NCI-H187 treated with DMSO at 0.1 percent for 48 hours (cell line): ENCODE measurements at regions not wholly inside any gene's neighbourhood (a gene's known extent, or its start where the extent isn't known, plus 50 kb on each side); places are given as distances from the start of the nearest gene placed in this dataset.
"Not testable (repeated sequence)": the region's sequence is repeated elsewhere in the genome, so short reads cannot be mapped to it uniquely, and the experiment has no call there.

Experiments used
- DNase-seq: peaks from one replicate; lab custom pipeline; 2025; lab: John Stamatoyannopoulos, UW

DNA sequence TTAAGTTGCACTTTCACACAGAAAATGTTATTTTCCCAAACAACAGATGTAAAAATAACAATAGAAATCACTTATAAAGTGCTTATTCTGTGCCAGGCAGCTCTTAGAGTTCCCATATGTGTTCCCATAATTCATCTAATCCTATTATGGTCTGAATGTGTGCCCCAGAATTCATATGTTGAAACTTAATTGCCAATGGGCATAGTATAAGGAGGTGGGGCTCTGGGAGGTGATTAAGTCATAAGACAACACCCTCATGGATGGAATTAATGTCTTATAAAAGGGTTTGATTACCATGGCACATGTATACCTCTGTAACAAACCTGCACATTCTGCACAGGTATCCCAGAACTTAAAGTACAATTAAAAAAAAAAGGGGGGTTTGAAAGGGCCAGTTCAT, 92.7 kb downstream of the FZD1 start:
- DNase-seq = no peak

DNA sequence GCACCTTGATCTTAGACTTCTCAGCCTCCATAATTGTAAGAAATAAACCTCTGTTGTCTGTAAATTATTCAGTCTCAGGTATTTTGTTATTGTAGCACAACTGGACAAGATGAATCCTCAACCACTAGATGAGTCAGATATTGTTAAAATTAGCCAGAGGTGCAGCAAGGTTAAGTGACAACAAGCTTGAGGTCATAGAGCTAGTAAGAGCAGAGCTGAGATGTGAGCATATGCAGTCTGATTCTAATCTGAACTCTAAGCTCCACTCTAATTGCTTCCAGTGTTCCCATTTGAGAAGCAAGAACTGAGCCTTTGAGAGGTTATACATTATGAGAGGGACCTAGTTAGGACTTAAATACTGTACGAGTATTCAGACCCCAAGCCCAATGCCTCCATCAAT, 93.1 kb downstream of the FZD1 start:
- no peak for DNase-seq

DNA sequence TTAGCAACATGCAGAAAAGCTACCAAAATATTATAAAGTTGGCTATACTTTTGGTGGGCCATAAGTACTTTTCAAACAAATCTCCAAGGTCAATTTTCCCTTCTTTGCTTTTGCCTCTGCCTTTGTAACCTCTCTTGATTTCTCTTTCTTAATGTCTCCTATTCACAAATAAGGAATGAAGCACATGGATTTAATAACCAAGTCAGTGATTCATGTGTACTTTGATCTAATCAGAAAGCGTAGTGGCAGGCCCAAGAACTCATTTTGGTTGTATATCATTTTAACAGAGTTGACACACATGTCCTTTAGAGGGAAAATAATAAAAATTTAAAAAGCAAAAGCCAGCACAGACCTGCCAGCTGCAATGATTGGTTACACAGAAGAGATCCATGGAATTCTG, 93.7 kb downstream of the FZD1 start:
- DNase-seq = no peak

DNA sequence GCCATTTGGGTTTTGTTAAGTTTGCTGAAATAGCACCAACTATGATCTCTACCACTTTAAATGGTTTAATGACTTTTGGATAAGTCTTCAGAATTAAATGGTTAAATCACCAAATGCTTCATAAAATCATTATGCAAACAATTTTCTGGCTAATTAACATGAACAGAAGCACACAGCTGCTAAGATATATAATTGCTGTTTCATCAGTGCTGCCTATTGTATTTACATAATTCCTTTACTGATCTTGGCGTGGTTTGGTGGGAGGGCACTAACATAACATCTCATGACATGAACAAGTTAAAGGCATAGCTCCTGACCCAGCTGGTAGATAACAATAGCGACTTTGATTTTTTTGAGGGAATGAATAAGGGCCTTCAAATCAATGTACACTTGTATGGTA, 94.1 kb downstream of the FZD1 start:
- no peak for DNase-seq

DNA sequence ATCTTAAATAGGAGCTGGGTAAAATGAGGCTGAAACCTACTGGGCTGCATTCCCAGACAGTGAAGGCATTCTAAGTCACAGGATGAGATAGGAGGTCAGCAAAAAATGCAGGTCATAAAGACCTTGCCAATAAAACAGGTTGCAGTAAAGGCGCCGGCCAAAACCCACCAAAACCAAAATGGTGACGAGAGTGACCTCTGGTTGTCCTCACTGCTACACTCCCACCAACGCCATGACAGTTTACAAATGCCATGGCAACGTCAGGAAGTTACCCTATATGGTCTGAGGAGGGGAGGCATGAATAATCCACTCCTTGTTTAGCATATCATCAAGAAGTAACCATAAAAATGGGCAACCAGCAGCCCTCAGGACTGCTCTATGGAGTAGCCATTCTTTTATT, 100.9 kb downstream of the FZD1 start:
- not testable (repeated sequence) for DNase-seq

DNA sequence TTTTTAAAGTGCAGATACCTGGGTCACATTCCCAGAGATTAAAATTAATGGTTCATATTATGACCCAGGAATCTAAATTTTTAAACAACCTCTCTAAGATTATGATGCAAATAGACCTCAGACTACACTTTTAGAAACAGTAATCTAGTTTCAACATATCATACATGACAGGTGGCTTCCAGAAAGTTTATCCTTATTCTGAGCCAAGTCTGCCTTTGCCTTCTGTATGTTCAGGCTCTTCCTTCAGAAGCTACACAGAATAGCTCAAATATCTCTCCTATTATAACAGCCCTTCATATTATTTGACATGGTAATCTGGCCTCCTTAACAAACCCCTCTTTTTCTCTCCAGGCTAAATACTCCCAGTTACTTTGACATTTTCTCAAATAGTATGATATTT, 101.9 kb downstream of the FZD1 start:
- DNase-seq = no peak

DNA sequence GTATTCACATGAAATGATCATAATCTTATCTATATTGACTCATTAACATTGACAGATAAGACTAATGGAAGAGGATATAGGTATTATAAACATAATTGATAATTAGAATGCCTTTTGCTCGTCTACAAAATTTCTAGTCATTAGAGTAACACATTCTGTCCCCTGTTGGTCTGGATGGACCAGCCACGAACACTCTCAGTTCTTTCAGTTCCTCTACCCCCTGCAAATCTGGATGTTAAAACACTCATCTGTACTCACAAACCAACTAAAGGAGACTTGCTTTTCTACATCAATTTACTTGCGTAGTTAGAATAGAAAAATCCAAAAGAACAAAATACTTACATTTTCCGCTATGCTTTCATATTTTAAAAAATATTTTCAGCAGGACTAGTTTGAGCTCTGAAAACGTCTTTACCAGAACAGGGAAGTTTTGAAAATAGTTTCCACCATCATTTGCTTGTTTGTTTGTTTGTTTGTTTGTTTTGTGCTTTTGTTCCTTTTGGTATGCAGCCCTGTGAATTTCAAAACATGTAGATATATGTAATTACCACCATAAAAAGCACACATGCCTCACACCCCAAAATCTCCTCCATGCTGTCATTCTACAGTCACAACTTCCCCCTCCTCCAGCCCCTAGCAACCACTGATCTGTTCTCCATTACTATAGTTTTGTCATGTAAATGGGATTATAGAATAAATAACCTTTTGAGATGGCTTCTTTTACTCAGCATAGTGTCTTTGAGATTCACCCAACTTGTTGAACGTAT, 103.8 kb downstream of the FZD1 start:
- no peak for DNase-seq

DNA sequence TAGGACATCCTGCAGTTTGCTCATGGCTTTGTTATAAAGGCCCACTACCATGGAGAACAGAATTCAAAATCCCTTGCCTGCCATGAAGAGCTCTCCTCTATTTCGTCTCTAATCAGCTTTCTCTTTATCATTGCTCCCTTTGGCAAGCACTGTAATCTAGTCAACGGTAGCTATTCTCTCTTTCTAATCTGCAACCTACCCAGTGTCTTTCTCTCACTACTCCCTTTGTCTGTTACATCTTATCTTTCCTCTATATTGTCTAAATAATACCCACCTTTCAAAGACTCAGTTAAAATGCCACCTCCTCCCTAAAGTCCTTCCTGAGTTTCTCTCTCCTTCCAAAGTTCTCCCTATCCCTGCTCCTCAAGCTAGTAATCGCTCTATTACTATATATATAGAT, 108.1 kb downstream of the FZD1 start:
- DNase-seq = no peak

DNA sequence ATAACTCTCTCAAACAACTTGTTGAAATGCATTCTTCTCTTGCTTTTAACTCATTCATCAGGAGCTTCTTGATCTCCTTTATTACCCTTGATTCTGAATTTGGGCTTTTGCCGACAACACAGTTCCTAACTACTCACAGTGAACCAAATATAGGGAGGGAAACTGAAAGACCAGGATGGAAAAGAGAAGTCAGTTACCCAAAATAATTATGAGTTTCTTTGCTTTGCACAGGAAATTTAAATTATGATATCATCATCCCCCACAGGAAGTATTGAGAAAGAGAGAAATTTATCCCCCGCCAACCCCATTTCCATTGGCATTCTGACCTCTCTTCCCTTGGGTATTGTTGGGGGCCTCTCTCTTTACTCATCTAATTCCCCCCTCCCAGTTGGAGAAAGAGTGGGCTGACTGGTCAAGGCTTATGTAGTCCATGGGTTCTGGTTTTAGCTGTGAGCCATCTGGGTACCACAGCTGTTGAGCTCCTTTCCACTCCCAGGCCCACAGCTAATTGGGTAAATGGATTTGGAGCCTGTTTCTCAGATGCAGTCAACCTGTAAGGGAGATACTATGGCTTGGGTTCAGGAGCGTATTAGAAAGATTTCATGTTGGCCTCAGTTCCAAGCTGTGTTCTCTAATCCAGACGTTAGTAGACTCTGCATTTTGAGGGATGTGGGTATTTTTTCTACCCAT, 109.0 kb downstream of the FZD1 start:
- no peak for DNase-seq

DNA sequence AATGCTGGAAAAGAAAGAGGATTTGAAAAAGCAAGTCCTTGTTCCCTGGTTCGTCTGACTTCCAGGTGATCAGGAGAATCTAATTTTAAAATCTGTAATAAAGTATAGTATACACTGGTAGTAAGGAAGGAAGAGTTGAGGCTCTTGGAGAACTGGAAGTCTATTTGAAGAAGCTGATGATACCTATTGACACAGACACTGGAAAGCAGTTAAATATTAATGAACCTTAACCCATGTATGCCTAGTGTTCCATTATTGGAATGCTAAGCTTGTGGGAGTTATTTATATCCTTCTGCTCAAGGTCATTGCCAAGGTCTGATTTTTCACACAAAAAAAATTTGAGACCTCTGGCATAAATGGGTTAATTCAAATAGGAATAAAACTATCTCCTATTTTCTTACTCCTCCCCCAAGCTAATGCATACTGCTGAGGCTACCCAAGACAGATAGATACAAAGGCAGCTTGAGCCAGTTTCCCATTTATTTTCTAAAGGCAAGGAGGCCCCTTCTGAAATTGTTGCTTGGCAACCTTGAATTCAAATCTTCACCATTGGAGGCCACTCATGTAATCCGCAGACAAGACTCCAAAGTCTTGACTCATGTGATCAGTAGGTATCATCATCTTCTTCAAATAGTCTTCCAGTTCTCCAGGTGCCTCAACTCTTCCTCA, 110.2 kb downstream of the FZD1 start:
- DNase-seq = no peak

DNA sequence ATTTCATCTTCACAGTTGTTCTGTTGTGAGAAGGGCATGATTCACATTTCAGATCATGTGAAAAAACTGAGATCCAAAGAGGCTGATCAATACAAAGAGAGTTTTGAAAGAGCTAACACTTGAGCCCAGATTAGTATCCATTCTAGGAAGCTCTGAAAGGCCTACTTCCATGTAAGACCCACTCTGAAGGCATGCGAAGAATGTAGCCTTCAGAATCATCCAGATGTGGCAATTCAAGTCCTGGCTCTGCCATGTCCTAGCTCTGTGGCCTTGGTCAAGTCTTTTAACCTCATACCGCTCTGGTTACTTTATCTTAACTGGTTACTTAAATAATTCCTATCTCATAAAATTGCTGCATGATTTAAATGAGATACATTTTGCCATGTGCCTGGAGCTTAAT, 111.1 kb downstream of the FZD1 start:
- no peak for DNase-seq

DNA sequence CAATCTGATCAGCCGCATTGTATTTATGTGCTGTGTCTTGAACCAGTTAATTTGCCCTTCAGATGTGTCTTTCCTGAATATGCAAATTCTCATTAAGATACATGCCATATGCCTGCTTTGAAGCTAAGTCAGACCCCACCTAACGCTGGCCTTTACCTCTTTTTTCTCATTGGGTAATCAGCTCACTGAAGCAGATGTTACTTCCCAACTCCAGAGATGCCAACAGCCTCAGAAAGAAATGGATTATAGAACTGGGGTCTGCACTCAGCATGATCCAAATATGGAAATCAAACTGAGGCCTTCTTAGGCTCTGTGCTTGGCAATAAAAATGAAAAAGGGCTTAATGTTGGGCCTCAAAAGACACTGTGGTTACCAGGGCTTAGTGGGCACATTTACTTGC, 113.9 kb downstream of the FZD1 start:
- no peak for DNase-seq

DNA sequence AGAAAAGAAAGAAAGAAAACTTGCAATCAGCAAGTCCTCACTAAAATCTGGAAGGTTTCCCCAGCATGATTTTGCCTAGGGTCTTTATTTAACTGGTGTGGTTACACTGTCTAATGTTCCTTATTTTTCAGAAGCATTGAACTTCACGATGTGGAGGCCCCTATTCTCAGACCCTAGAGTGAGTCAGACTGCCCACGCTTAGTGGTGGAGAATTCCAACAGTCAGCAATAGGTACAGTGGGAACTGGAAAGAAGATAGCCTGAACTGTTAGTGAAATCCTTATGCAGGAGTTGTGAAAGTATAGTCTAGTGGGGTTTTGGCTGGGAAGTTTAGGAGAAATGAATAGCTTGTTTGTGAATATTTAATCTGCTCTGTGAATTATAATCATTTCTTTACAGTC, 115.0 kb downstream of the FZD1 start:
- DNase-seq = no peak

DNA sequence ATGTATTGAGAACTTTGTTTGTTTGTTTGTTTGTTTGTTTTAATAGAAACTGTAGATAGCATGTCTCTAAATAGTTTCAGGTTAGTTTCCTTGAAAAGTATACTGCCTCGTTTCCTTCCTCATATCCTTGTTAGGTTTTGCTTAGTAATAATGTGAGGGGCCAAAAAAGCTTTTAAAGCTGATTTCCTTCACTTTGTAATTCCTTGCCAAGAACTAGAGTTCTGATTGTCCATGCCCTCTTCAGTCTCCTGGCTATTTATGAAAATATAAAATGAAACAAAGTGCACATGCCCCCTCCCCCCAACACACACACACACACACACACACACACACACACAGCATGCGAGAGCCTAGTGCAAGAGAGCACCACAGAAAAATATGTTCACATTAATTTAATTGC, 115.8 kb downstream of the FZD1 start:
- DNase-seq = no peak

DNA sequence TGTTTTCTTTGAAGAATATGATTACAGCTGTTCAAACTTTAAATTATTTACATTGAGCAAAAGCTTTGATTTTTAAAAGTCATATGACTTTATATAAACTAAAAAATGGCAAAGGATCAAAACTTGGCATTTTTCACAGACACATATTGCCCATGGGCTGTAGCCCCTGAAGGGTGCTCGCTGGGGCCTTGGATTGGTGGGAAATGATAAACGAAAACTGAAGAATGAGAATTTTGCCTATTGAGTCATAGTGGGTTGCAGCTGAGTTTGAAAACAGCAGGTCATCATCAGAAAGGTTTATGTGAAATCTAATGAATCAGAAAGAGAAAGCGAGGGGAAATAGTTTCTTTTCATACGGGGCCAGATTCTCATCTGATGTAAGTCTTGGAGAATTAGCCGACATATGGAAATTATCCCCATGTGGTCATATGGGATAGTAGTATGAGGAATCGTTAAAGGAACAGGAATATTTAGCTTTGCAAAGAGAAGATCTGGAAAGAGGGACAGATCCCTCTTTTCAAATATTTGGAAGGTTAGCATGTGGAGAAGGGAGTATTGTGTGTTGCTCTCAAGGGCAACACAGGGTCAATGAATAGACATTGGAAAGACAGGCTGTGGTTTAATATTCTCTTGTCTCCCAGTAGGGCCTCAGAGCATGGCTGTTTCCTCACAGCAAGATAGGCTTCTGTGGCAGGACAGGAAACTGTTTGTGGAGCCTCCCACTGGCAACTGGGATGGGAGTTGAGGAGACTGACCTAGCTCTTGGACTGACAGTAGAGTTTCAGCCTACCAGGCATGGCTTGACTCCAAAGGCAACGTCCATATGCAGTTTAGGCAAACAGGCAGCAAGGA, 119.0 kb downstream of the FZD1 start:
- no peak for DNase-seq

DNA sequence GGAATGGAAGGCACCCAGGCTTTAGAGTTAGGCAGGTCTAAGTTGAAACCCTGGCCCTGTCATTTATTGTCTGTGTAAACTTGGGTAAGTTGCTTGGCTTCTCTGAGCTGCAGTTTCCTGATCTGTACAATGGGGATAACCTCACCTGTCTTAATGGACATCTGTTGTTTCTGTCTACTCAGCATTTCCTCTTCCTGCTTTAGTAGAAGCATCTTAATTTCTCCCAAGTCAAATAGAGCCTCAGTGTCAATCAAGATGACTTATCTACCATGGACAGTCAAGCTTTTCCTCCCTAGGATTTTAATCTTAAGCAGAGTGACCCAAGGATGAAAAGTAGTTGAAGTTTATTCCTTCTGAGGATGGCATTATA, 119.7 kb downstream of the FZD1 start:
- no peak for DNase-seq

DNA sequence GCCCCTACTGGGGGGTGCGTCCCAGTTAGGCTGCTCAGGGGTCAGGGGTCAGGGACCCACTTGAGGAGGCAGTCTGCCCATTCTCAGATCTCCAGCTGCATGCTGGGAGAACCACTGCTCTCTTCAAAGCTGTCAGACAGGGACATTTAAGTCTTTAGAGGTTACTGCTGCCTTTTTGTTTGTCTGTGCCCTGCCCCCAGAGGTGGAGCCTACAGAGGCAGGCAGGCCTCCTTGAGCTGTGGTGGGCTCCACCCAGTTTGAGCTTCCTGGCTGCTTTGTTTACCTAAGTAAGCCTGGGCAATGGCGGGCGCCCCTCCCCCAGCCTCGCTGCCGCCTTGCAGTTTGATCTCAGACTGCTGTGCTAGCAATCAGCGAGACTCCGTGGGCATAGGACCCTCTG, 130.5 kb downstream of the FZD1 start:
- not testable (repeated sequence) for DNase-seq

DNA sequence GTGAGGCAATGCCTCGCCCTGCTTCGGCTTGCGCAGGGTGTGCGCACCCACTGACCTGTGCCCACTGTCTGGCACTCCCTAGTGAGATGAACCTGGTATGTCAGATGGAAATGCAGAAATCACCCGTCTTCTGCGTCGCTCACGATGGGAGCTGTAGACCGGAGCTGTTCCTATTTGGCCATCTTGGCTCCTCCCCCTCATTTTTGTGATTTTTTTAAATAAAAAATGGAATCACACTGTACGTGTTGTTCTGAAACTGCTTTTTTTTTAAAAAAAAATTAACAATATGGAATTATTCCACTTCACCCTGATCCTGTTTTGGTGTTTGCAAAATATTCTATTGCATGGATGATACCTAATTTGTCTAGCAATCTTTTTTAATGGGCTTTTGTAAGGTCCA, 131.1 kb downstream of the FZD1 start:
- DNase-seq = not testable (repeated sequence)

DNA sequence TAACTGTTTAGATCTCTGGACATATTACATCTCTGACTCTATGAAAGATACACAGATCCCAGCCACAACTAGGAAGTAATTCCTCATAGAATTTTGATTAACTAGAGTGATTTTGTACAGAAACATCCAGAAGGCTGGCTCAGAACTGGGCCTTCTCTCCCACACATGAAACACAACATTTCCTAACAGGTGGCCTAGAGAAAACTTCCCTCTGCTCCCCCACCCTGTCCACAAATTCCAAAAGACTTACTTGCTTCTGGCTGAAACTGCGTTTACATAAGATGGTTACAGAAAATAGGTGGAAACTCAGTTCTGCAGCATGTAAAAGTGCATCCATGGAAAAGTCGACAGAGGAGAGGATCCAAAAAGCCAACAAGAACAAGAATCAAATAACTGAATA, 132.9 kb downstream of the FZD1 start:
- no peak for DNase-seq

DNA sequence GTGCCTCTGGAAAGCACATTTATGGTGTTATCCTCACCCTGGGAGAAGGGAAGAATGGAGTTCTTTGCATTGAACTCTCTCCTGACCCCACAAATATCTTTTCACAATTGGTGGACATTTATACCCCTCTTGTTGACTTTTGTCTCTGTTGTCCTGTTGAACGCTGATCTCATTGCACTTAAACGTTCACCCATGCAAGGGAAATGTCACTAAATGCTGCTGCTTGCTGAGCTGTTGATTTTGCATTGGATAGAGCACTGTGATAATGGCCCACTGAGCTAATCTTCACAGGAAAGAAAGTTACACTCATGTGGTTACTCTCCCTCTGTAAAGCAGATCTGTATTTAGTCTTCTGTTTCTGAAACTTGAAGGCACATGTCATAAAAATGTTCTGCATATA, 133.4 kb downstream of the FZD1 start:
- no peak for DNase-seq

DNA sequence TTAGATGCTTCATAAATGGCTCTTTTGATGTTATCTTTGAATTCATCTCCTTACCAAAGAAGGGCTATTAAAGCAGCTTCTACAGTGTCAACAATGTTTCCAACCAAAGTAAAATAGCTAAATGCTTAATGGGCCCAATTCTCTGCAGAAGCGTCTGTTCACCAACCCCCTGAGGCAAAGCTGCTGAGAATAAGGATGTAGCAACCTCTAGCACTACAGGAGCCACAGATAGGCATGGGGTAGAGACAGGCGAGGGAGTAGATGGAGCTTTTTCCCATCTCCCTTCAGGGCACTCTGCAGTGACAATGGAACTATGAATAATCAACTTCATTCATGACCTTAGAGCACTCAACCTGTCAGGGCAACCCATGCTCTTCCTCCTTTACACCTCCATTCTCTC, 134.1 kb downstream of the FZD1 start:
- no peak for DNase-seq

DNA sequence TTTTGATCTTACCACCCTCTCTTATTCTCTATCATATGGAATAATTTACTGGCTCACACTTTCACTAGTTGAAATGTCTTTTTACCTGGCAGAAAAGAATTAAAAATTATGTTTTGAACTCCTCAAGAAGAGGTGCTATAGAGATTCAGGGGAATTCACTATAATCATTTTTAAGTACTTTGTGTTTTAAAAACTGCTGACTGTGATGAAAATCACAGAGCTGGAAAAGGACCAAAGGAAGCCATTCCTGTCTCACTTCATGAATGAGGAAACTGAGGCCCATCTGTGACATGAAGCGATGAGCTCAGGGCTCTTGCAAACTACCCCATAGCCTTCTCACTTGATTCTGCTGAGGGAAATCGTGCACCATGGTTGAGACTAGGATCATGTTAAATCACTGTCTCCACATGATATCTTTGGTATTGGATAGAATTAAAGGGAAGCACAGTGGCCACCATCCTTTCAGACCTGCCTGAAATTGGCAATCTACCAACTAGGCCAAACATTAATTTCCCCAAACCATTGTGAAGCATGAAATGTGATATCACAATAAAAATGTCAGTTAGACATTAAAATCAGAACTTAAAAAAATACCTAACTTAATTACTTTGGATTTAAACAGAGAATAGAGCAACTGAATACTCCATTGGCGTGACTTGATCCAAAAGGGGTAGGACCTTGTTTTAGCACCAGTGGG, 141.0 kb downstream of the FZD1 start:
- no peak for DNase-seq
